AG04450 (cell line): ENCODE measurements at regions not wholly inside any gene's neighbourhood (a gene's known extent, or its start where the extent isn't known, plus 50 kb on each side); places are given as distances from the start of the nearest gene placed in this dataset.

Experiments
- CTCF ChIA-PET: fragments of 300-600, 350-600 bp; formaldehyde crosslinking; extraction: SDS; loops from one replicate; lab custom pipeline; 2022; ENCODE audit warnings: antibody characterized with exemption, inconsistent platforms; lab: Charles Lee
- POLR2A ChIA-PET: fragments of 350-600 bp; formaldehyde crosslinking; extraction: SDS; loops from one replicate; lab custom pipeline; 2021; ENCODE audit warnings: antibody characterized with exemption, inconsistent platforms; lab: Yijun Ruan, JAX
- DNase-seq: peaks from one replicate; pipeline ENCODE4 v3.0.0-alpha.2; 2011; ENCODE audit warnings: low read depth, low spot score
- H3K27ac ChIP-seq: one replicate; pipeline ENCODE4 v1.5.1; 2012; ENCODE audit warnings: low read depth, low read length, control low read depth
- H3K27me3 ChIP-seq: one replicate; pipeline ENCODE4 v1.6.0; 2012; ENCODE audit warnings: low read length; ENCODE audit not compliant: control insufficient read depth, insufficient read depth
- H3K4me3 ChIP-seq: 2 replicates; pipeline ENCODE4 v1.5.1; 2011; ENCODE audit warnings: mild to moderate bottlenecking, low read depth, low read length, control low read depth
- H3K9me3 ChIP-seq: 2 replicates; pipeline ENCODE4 v1.5.1; 2012; ENCODE audit warnings: low read length; ENCODE audit not compliant: control insufficient read depth, insufficient read depth
- TF ChIP-seq, protein P1 (sequence below): IDR thresholded peaks from 2 replicates; pipeline ENCODE4 v1.5.1; 2011; ENCODE audit warnings: low read depth, low read length, control low read depth, inconsistent platforms

DNA sequence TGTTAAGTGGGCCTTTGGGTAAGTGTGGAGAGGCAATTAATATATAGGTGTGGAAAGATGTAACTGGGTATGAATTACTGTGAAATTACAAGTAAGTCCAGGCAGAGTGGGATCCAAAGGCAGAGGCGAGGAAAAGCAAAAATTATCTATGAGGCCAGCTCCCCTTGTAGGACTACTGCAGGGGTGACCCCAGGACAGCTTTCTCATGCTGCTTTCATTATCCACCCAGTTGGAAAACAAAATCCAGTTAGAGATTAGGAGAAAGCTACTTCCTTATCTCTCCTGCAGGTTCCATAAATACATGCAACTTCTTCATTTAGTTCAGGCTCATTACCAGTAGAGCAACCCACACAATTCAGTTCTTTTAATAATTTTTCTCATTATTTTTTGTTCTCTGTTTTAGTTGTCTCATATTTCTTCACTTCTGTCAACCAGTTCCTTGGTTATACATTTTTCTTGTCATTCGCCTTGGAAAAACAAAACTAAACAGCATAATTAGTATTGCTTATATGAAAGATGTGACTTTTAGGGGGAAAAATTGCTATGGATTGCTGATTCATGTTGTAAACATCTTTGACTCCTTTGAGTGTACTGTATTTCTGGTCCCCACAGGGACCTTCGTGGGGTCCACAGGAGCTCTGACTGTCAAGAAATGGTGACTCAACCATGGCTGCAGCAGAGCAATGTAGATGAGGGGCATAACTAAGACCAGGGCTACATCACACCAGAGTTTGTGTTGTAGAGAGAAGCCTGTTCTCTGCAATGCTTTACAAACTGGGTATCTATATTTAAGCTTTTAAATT, 110.4 kb upstream of the PARD3B start:
- TF ChIP-seq, protein P1, sequence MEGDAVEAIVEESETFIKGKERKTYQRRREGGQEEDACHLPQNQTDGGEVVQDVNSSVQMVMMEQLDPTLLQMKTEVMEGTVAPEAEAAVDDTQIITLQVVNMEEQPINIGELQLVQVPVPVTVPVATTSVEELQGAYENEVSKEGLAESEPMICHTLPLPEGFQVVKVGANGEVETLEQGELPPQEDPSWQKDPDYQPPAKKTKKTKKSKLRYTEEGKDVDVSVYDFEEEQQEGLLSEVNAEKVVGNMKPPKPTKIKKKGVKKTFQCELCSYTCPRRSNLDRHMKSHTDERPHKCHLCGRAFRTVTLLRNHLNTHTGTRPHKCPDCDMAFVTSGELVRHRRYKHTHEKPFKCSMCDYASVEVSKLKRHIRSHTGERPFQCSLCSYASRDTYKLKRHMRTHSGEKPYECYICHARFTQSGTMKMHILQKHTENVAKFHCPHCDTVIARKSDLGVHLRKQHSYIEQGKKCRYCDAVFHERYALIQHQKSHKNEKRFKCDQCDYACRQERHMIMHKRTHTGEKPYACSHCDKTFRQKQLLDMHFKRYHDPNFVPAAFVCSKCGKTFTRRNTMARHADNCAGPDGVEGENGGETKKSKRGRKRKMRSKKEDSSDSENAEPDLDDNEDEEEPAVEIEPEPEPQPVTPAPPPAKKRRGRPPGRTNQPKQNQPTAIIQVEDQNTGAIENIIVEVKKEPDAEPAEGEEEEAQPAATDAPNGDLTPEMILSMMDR, result no peak
- H3K27me3 ChIP-seq, result no peaks in the 10 kb centered on the region
- ChIA-PET CTCF (no interaction called here), POLR2A (no interaction called here)
- peaks cover 4% of the 10 kb centered on the region; the same call in 1 of the 2 replicates for H3K9me3 ChIP-seq
- no peak for DNase-seq
- H3K4me3 ChIP-seq, result no peak overlapping the region
- H3K27ac ChIP-seq, result no peak overlapping the region

DNA sequence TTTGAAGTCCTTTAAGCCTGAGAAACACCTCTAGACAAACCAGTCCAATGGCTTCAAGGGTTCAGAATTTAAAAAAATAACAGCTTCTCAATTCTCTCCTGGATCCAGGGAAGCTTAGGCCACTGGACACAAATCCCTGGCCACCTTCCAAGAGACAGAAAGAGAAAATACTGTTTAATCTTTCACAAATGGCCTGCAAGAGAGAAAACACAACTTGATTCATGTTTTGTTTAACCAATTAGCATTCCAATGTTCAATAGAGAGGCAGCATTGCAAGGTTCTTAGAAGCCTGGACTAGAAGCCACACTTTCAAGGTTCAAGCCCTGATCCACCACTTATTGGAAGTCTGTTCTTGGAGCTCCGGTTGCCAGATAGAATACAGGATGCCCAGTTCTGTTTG, 109.0 kb upstream of the PARD3B start:
- no peak overlapping the region for H3K4me3 ChIP-seq
- CTCF ChIA-PET, result no interaction called here

DNA sequence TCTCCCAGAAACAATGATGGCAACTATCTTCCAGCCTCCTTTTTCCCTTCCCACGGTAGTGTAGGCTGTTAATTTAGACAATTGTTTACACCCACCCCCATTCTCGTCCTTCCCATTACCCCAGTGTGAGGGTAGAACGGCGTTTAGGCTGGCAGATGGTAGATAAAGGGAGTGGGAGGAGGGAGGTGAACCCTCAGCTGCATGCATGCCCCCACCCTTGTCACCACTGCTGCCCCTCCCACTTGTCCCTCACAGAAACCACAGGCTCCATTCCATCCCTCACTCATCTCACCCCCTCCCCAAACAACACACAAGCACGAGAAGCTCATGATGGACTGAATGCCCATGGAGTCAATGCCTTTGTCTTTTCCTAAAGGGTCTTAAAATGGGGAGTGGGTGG, 107.9 kb upstream of the PARD3B start:
- TF ChIP-seq, protein P1, result no peak
- DNase-seq, result no peak
- Histone ChIP-seq H3K27me3 (no peaks in the 10 kb centered on the region), H3K27ac (no peak overlapping the region), H3K4me3 (no peak overlapping the region), H3K9me3 (no peaks in the 10 kb centered on the region; the same call in 1 of the 2 replicates)
- ChIA-PET POLR2A (no interaction called here), CTCF (no interaction called here)

More for the DNA sequence above, 109.0 kb upstream of the PARD3B start:
- Histone ChIP-seq H3K9me3 (peaks cover 4% of the 10 kb centered on the region; the same call in 1 of the 2 replicates), H3K27ac (no peak overlapping the region), H3K27me3 (no peaks in the 10 kb centered on the region)
- POLR2A ChIA-PET, result no interaction called here
- DNase-seq, result no peak
- TF ChIP-seq, protein P1, result no peak

- ChIA-PET POLR2A (no interaction called here), CTCF (no interaction called here)
- DNase-seq, result no peak
- Histone ChIP-seq H3K27ac (no peak overlapping the region), H3K4me3 (no peak overlapping the region), H3K9me3 (no peaks in the 10 kb centered on the region; the same call in 1 of the 2 replicates), H3K27me3 (no peaks in the 10 kb centered on the region)
- TF ChIP-seq, protein P1, result no peak
These were observed 107.2 kb upstream of the PARD3B start for GRCh38 chr2:204437815-204438756.
